ENCODE measurements at regions not wholly inside any gene's neighbourhood (a gene's known extent, or its start where the extent isn't known, plus 50 kb on each side); places are given as distances from the start of the nearest gene placed in this dataset.

GRCh38 chr19:30093966-30094755 lies 152.1 kb downstream of the URI1 start:
- FAIRE-seq (no peak), DNase-seq (ENCODE audit: low read depth) (no peak)
- Histone ChIP-seq H3K27me3 (ENCODE audit: control insufficient read depth, insufficient read depth, low read length) (no peaks in the 10 kb centered on the region), H3K4me3 (ENCODE audit: low read depth, low read length) (no peak overlapping the region), H3K36me3 (ENCODE audit: control insufficient read depth, insufficient read depth, low read length) (no peaks in the 10 kb centered on the region)
- TF ChIP-seq CTCF (IDR thresholded peaks at IDR 0.05; ENCODE audit: insufficient read depth, low read length, severe bottlenecking): no peak

GRCh38 chr19:30094756-30095140 lies 152.7 kb downstream of the URI1 start:
- DNase-seq (ENCODE audit: low read depth) (no peak), FAIRE-seq (no peak)
- TF ChIP-seq CTCF (IDR thresholded peaks at IDR 0.05; ENCODE audit: insufficient read depth, low read length, severe bottlenecking): no peak

GRCh38 chr19:30095171-30095570 lies 153.1 kb downstream of the URI1 start:
- no peak for DNase-seq (ENCODE audit: low read depth)
- FAIRE-seq: no peak
- TF ChIP-seq CTCF (IDR thresholded peaks at IDR 0.05; ENCODE audit: insufficient read depth, low read length, severe bottlenecking): no peak
- Histone ChIP-seq H3K27me3 (ENCODE audit: control insufficient read depth, insufficient read depth, low read length) (no peaks in the 10 kb centered on the region), H3K4me3 (ENCODE audit: low read depth, low read length) (no peak overlapping the region), H3K36me3 (ENCODE audit: control insufficient read depth, insufficient read depth, low read length) (no peaks in the 10 kb centered on the region)

More at GRCh38 chr19:30094756-30095140, 152.7 kb downstream of the URI1 start:
- Histone ChIP-seq H3K36me3 (ENCODE audit: control insufficient read depth, insufficient read depth, low read length) (no peaks in the 10 kb centered on the region), H3K27me3 (ENCODE audit: control insufficient read depth, insufficient read depth, low read length) (no peaks in the 10 kb centered on the region), H3K4me3 (ENCODE audit: low read depth, low read length) (no peak overlapping the region)

GRCh38 chr19:30096596-30097370 lies 154.7 kb downstream of the URI1 start:
- Histone ChIP-seq H3K36me3 (ENCODE audit: control insufficient read depth, insufficient read depth, low read length) (no peaks in the 10 kb centered on the region), H3K27me3 (ENCODE audit: control insufficient read depth, insufficient read depth, low read length) (no peaks in the 10 kb centered on the region), H3K4me3 (ENCODE audit: low read depth, low read length) (no peak overlapping the region)
- DNase-seq (ENCODE audit: low read depth): no peak
- FAIRE-seq: no peak
- no peak for TF ChIP-seq CTCF (IDR thresholded peaks at IDR 0.05; ENCODE audit: insufficient read depth, low read length, severe bottlenecking)

- no peaks in the 10 kb centered on the region for H3K36me3 ChIP-seq (ENCODE audit: control insufficient read depth, insufficient read depth, low read length)
- H3K27me3 ChIP-seq (ENCODE audit: control insufficient read depth, insufficient read depth, low read length): no peaks in the 10 kb centered on the region
- TF ChIP-seq CTCF (IDR thresholded peaks at IDR 0.05; ENCODE audit: insufficient read depth, low read length, severe bottlenecking): no peak
- no peak overlapping the region for H3K4me3 ChIP-seq (ENCODE audit: low read depth, low read length)
- no peak for DNase-seq (ENCODE audit: low read depth)
- no peak for FAIRE-seq
Measured at GRCh38 chr19:30097746-30098280, 155.8 kb downstream of the URI1 start.

Data from bronchial epithelial cell (primary cell).